Breast epithelium (tissue), 3 donors: ENCODE measurements at regions not wholly inside any gene's neighbourhood (a gene's known extent, or its start where the extent isn't known, plus 50 kb on each side); places are given as distances from the start of the nearest gene placed in this dataset.

Experiments used
- CTCF ChIP-seq, 3 donors: fragments of 450-650 bp; IDR thresholded peaks; one replicate each; pipeline ENCODE4 v1.5.1; 2016 to 2017; ENCODE audit warnings: antibody characterized with exemption in 3 of 3, mild to moderate bottlenecking in 3 of 3, moderate library complexity in 3 of 3
- POLR2A ChIP-seq: fragments of 450-650 bp; IDR thresholded peaks from one replicate; pipeline ENCODE4 v1.6.1; 2016; ENCODE audit warnings: antibody characterized with exemption, mild to moderate bottlenecking, moderate library complexity

GRCh38 chr2:2410987-2411386 is 79.9 kb upstream of the MYT1L start:
- no peak for TF ChIP-seq CTCF (IDR thresholded peaks at IDR 0.05)
- TF ChIP-seq POLR2A: no peak
